Activated CD4-positive, alpha-beta T cell treated with anti-CD3 and anti-CD28 coated beads, Interleukin-2, Interleukin-6, amounts not matched to agents 100 ng/mL and 50 ng/mL, durations not matched to agents 16 hours and 8 hours (primary cell): ENCODE measurements at regions not wholly inside any gene's neighbourhood (a gene's known extent, or its start where the extent isn't known, plus 50 kb on each side); places are given as distances from the start of the nearest gene placed in this dataset.
A peak's percentile ranks its signal among the peaks of the same experiment; 100 is the strongest.

Experiments
- DNase-seq: peaks from one replicate; pipeline ENCODE4 v3.0.0-alpha.2; 2020

DNA sequence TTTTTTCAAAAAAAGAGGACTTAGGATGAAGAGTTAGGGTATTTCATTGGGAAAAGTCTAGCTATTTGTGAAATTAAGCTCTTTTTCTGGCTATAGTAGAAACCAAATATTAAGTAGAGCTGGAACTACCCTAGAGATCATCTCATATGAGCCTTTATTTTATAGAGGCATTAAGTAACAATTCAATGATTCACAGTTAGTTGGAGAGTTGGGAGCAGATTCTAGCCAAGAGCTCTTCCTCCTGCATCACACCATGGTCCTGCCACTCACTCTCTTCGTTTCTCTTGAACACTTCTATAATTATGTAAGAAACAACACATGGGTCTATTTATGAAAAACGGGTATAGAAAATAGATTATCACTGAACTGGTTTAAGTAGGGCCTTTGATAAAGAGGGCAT, 76.1 kb upstream of the ANK3 start:
- DNase-seq = no peak

DNA sequence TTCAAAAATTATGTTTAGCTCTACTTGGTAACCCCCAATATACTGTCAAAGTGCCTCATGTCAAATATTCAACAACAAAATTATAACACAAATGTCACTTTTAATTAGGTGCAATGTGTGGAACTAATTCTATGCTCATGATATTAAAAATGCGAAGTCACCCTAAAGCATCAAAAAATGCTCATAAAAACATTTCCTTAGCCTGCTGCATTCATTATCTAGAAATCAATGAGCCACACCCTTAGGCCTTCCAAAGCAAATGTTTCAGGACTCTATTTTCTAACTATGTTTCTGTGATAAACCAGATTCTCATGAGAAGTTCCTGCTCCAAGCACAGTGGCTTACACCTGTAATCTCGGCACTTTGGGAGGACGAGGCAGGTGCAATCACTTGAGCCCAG, 75.0 kb upstream of the ANK3 start:
- no peak for DNase-seq

DNA sequence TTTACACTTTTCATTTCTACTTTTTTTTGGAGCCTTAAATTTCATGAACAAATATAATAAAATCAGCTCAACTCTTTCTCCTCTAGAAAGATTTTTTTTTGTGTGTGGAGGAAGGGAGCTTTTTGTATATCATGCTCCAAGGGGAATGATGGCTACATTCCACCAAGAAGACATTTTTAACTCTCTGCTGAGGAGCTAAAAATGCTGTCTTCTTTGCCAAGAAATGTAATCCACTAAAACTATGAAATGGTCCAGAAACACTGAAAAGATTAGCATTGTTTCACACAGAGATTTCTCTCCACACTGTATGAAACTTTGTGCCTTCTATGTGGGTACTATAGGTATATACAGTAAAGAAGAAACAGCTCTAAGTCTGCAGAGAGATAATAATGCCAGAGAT, 74.1 kb upstream of the ANK3 start:
- no peak for DNase-seq

DNA sequence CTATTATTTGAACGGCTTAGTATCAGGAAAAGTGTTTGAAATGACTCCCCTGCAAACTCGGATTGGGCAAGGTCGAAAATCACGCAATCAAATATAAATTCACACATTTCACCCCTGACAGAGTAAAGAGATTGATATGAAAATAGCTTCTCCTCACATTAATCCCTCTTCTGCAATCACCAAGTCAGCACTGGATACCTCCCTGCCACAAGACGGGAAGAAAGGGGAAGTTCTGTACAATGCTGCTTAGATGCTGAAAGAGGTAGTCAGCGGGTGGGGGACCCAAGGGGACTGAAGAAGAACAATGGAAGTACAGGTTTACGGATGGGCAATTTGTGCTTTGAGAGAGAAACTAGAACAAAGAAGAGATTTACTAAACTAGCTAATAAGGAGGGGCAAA, 72.0 kb upstream of the ANK3 start:
- no peak for DNase-seq

DNA sequence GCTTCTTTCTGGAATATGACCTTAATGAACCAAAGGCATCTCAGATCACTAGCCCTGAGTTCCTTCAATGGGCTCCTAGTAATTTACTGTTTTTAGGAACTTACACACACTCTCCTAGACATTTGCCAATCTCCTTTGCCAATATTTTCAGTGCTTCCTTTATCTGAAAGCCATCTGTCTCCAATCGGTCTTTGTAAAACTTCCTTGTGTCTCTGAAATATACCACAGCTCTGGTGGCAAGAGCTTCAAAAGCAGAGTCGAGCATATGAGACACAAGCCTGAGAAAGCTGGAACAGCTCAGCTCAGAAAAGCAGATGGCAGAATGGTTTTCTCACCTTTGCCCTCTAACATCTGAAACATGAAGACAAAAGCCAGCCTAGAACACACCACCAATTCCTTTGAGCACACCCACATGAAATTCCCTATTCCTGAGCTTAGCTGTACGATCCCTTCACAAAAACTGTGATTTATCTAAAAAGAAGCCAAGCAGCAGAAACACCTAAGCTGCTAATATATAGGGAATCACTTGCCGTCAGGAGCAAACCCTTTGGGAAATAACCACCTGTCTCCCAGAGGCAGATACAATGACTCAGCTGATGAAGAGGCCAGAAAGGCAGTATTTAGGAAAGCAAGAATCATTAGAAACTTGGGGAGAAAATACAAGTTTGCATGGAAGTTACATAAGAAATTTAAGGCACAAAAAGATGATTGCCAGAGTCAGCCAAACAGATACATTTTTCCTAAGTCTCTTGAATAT, 70.2 kb upstream of the ANK3 start:
- DNase-seq = no peak

DNA sequence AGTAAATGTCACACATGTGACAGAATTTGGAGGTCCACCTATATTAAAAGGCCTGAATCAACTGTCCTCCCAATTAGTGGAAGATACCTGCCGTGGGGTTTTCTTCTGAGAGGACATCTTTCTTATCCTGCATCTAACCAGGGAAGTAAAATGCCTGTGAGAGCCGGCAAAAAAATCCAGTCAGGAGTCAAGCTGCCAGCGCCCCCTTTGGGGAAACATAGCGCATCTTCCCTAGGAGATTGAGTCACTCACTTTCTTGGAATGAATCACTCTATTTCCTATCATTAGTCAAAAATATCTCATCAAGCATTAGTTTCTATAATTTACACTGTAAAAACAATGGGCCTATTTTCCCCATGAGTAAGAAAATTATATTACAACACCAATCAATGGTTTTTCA, 66.4 kb upstream of the ANK3 start:
- peak; percentile 35 for DNase-seq

DNA sequence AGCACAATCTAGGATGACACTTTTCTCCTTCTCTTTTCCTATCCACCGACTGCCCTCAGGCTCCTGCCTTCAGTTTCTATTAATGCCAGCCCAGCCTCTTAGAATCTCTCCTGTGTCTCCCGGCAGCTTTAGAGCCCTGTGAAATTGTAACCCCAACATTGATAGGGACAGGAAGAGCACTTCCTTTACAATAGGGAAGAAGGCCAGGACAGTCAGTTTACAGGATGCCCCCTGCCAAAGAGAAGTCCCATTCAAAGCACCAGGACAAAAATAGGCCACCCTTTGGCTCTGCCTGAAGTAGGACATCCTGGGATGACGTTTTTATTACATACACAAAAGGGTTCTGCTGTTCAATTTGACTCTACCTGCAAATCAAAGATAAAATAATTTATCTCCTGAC, 64.7 kb upstream of the ANK3 start:
- no peak for DNase-seq

DNA sequence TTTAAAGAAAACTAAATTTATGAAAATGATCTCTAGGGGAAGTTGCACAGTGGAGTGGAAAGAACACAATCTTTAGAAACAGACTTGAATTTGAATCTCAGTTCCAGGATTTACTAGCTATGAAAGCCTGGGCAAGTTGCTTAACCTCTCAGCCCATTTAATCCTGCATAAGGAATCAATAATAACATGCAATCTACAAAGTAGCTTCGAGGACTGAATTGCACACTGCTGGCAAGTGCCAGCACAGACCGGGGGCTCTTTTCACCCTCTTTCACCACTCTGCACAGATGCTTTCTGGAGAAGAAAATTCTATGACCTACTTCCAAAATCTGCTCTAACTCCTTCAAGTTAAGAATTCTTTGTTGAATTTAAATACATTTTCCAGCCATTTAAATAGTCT, 63.4 kb upstream of the ANK3 start:
- no peak for DNase-seq

DNA sequence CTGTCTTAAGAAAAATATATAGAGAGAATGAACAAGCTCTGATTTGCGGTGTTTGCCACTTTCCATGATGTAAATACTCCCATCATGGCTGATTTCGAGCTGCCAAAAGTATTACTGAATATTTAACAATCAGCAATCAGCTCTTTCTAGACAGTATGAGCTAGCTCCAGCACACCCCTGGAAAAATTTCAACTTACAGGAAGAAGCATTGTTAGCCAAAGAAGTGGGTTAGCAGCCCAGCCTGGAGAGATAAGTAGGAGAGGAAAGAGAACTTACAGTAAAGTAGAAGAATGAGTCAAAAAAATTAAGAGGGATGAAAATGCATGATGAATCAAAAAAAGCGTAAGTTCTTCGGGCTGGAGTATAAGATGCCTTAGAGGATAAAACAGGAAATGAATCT, 60.6 kb upstream of the ANK3 start:
- no peak for DNase-seq

DNA sequence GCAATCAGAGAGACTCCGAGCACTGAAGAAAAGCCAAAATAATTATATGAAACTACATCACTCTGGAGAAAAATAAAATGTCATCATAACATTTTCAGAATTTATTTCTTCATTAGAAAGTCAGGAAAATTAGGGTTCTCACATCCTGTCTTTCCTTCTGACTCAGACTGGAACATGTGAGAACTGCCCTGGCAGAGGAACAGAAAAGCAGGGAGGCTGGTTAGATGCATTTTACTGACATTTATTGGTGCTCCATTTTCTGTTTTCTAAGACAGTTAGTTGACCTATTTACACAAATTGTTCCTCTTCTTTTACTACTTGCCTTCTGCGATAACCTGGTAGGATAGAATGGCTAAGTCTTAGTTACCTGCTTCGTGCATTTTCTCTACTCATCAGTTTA, 58.6 kb upstream of the ANK3 start:
- DNase-seq = no peak

DNA sequence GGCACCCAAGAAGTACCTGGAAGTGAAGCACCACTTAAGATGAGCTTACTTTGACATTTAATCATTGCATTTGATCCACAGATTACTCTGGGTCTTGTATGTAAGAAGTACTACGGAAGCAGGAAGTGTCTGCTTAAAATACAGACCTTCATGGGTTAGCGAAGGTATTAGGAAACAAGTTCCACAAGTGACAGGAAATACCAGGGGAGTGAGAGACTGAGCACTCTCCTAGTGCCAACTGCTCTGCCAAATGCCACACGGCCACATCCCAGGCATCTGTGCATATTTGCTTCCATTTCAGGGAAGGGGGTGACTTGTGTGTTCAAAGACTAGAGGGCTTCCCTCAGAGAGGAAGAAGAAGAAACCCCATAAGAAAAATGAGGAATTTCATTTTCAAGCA, 57.2 kb upstream of the ANK3 start:
- DNase-seq = peak; percentile 40

DNA sequence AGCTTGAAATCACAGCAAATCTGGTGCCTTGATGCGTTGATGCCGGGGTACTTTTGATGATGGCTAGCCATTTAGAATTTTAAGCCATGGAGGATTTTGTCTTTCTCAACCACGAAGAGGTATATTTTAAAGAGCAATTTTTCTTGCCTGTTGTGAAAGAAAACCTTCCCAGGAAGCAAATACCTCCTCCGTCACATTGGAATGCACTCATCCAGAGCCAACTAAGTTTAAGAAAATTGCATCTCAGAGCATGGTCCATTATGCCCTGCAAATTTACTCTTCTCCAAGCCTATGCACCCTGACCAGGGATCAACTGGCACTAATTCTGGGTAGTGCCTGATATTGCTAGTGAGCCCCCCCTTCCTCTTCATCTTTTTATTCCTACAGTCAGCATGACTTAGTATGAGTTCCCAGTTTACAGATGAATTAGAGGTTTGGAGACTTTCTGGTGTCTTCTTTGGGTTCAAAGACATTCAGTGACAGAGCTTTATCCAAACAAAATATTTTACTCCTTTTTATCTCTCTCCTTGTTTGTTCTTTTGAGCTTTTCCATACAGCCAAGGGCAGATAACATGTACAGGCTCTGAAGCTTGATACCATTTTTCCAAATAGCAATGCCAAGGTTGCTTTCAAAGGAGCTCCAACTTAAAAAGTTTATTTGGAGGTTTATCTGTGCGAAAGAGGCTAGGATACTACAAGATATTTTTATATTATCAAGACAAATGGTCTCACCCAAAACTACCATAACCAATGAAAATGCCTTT, 56.6 kb upstream of the ANK3 start:
- no peak for DNase-seq

DNA sequence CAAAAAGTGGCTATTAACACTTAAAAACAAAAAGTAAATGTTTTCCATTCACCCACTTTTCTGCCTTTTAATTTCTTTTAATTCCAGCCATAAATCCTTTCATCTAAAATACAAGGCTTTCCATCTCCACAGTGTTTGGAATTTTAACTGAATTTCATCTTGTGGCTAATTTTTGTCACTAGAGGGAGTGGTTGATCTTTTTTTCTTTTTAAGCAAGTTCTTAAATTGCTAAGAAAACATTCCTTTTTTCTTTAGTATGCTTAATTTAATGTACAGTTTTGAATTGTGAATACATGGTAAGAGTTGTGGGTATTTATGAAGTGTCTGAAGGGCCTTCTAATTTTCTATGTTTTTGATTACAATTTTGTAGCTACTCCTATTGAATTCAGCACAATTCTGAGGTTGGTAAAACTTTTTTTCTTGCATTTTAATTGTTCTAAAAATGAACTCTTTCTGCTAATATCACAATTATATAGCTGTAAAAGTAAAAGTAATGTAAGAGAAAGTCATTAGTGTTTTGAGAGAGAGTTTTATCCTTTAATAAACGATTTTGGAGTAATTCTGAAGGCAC, 54.9 kb upstream of the ANK3 start:
- peak; percentile 23 for DNase-seq

DNA sequence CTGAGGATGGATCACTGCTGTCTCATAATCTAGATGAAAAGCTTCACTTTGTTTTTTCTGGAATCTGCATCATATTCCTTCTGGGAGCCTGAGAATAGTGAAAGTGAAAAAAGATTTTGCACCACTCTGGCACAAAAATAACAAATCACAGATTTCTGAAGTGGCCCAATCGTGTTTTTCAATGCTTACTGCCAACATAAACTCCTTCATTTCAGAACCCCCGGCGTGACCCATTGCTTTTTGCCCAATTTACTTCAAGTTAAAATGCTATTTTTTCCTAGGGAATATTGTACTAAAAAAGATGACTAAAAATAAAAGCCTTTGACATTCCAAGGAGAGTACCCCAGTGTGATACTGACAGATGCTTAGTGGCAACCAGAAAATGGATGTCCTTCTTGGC, 53.7 kb upstream of the ANK3 start:
- DNase-seq = no peak

DNA sequence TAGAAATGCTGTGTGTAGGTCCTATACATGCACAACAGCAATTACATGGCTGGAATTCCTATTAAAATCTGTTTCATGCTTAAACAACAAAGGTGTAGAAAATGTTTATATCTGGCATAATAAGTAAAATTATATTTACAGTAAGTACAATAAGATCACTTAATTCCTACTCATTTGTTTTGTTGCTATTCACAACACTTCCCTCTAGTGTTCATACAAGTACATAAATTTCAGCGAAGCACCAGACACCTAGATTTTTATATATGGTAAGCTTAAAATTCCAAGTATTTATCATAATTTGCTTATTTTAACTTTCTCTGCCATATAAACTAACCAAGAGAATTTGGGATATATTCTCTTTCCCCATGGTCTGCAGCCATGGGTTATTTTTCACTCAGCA, 51.8 kb upstream of the ANK3 start:
- no peak for DNase-seq

DNA sequence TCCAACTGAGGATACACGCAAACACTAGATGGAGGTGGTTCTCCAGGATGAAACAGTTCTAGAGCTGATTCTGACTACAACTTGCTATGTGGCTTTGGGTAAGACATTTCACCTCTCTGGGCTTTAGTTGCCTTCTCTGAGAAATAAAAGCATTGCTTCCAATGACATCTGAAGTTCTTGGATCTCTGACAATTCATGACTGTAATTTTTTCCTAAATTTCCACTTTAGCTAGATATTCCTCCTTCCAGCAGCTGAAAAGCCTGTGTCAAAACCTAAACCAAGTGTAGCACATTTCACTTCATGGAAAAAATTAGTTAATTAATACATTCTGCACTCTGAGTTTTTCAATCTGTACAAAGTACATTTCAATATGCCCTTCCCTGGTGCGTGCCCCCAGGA, 50.0 kb upstream of the ANK3 start:
- no peak for DNase-seq
